RPMI8226 (cell line): ENCODE measurements at regions not wholly inside any gene's neighbourhood (a gene's known extent, or its start where the extent isn't known, plus 50 kb on each side); places are given as distances from the start of the nearest gene placed in this dataset.
"Not testable (repeated sequence)": the region's sequence is repeated elsewhere in the genome, so short reads cannot be mapped to it uniquely, and the experiment has no call there.

Experiments used
- DNase-seq: peaks from one replicate; pipeline ENCODE4 v3.0.0-alpha.2; 2015

GRCh38 chrX:76509775-76510174 is 82.3 kb downstream of the MAGEE1 start:
- no peak for DNase-seq

- no peak for DNase-seq
Observed at GRCh38 chrX:76517544-76517943, 90.0 kb downstream of the MAGEE1 start.

- DNase-seq: no peak
Observed at GRCh38 chrX:76520273-76521054, 93.0 kb downstream of the MAGEE1 start.

- not testable (repeated sequence) for DNase-seq
Observed at GRCh38 chrX:76535675-76536074, 108.2 kb downstream of the MAGEE1 start.

- DNase-seq: no peak
Observed at GRCh38 chrX:76538860-76539259, 111.3 kb downstream of the MAGEE1 start.

GRCh38 chrX:76543381-76543780 is 115.9 kb downstream of the MAGEE1 start:
- not testable (repeated sequence) for DNase-seq

GRCh38 chrX:76550016-76550415 is 122.5 kb downstream of the MAGEE1 start:
- DNase-seq: no peak

- DNase-seq: no peak
Observed at GRCh38 chrX:76555269-76555668, 127.8 kb downstream of the MAGEE1 start.

- DNase-seq: peak; percentile 36
Observed at GRCh38 chrX:76555816-76556215, 128.3 kb downstream of the MAGEE1 start.

GRCh38 chrX:76564842-76565241 is 137.3 kb downstream of the MAGEE1 start:
- DNase-seq: not testable (repeated sequence)

- DNase-seq: no peak
Observed at GRCh38 chrX:76605390-76605789, 177.9 kb downstream of the MAGEE1 start.

GRCh38 chrX:76617020-76617419 is 189.5 kb downstream of the MAGEE1 start:
- no peak for DNase-seq

- DNase-seq: no peak
Observed at GRCh38 chrX:76643590-76643989, 216.1 kb downstream of the MAGEE1 start.

- not testable (repeated sequence) for DNase-seq
Observed at GRCh38 chrX:76651369-76651768, 223.9 kb downstream of the MAGEE1 start.

GRCh38 chrX:76657499-76657898 is 230.0 kb downstream of the MAGEE1 start:
- no peak for DNase-seq
